HepG2 (cell line): ENCODE measurements at regions not wholly inside any gene's neighbourhood (a gene's known extent, or its start where the extent isn't known, plus 50 kb on each side); places are given as distances from the start of the nearest gene placed in this dataset. TPM values are rescaled to one million over a fixed set of nuclear protein-coding genes. Genes with fewer than 3 reads are reported as not detected.

ENCODE experiments used
- microRNA counts: library from miRNA; unstranded; fragments of <30 nt; microRNA quantifications from one replicate; lab custom pipeline; 2015
- microRNA-seq: library from miRNA; unstranded; fragments of <30 nt; microRNA quantifications from one replicate; pipeline ENCODE4, GENCODE V29; 2020
- small RNA-seq, 3 experiments: library from RNA; depleted of rRNA; stranded (forward); fragments of <200 nt; gene quantifications; one replicate each; pipeline ENCODE3, GENCODE V24; 2012; ENCODE audit warnings: low read depth in 2 of 3, low replicate concordance in 1 of 3; ENCODE audit not compliant: insufficient read length in 3 of 3, insufficient read depth in 2 of 3

MicroRNAs encoded in the stretch of these regions (microRNA counts, 767-probe panel; counts per million panel counts)
- not detected for microRNA hsa-miR-583 (lab: Ali Mortazavi, UCI)

Small RNA genes in the stretch of these regions (microRNA-seq; reads per million reads assigned to microRNA genes)
- gene MIR583: 1.0 reads per million

Small RNA genes in the stretch of these regions (small RNA-seq; reads per million reads assigned to genes)
- gene MIR583 (0 reads per million in 3 experiments), gene RNU6-524P (0 reads per million in 3 experiments)
